ENCODE measurements at regions not wholly inside any gene's neighbourhood (a gene's known extent, or its start where the extent isn't known, plus 50 kb on each side); places are given as distances from the start of the nearest gene placed in this dataset.
"Not testable (repeated sequence)": the region's sequence is repeated elsewhere in the genome, so short reads cannot be mapped to it uniquely, and the experiment has no call there.

DNA sequence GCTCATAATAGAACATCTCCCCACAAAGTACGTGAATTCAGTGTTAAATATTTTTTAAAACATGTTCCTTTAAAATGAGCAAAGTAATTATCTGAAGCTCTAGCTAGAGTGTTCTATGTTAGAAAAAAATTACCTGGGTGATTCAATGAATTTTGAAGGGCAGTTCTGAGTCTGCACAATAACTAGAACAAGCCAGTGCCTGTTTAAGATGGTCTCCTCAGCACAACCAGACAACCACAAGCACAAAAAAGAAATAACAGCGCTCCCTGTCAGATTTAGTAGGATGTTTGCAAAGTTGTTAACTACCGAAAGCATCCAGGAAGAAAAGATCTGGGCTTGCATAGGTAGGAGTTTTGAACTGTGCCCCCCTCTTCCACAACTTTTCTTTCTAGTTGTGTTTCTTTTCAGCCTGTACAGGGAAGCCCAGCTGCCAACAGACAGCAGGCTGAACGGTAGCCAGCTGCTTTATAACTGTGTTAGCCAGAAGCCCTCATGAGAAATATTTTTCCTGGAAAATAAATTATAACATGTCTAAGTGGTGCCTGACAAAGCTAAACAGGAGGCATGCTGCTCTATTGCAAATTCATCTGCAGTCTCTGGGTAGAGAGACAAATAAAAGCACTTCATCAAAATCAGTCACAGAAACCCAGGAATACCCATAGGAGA is 1026.9 kb downstream of the MAT2B start:
- Histone ChIP-seq H3K4me1 (ENCODE audit: control insufficient read depth in 4 of 4, insufficient read depth in 4 of 4, low read length in 3 of 4) (no peaks in the 10 kb centered on the region), H3K4me3 (ENCODE audit: low read depth in 1 of 3, low read length in 3 of 3) (no peak overlapping the region), H3K9me3 (ENCODE audit: control insufficient read depth in 4 of 4, low read length in 3 of 4) (no peaks in the 10 kb centered on the region), H3K27ac (ENCODE audit: low read depth in 1 of 2, low read length in 2 of 2) (no peak overlapping the region), H3K36me3 (ENCODE audit: control insufficient read depth in 4 of 4, insufficient read depth in 3 of 4, low read depth in 1 of 4, low read length in 3 of 4) (no peaks in the 10 kb centered on the region), H3K27me3 (ENCODE audit: control insufficient read depth in 4 of 4, insufficient read depth in 4 of 4, low read length in 3 of 4) (no peaks in the 10 kb centered on the region), H3K9ac (ENCODE audit: low read depth in 1 of 2, low read length in 2 of 2) (no peak overlapping the region)
- TF ChIP-seq, protein P1, sequence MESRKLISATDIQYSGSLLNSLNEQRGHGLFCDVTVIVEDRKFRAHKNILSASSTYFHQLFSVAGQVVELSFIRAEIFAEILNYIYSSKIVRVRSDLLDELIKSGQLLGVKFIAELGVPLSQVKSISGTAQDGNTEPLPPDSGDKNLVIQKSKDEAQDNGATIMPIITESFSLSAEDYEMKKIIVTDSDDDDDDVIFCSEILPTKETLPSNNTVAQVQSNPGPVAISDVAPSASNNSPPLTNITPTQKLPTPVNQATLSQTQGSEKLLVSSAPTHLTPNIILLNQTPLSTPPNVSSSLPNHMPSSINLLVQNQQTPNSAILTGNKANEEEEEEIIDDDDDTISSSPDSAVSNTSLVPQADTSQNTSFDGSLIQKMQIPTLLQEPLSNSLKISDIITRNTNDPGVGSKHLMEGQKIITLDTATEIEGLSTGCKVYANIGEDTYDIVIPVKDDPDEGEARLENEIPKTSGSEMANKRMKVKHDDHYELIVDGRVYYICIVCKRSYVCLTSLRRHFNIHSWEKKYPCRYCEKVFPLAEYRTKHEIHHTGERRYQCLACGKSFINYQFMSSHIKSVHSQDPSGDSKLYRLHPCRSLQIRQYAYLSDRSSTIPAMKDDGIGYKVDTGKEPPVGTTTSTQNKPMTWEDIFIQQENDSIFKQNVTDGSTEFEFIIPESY (IDR thresholded peaks at IDR 0.05): no peak
- no peak for TF ChIP-seq FOXA2 (IDR thresholded peaks at IDR 0.05)
- TF ChIP-seq, protein P2, sequence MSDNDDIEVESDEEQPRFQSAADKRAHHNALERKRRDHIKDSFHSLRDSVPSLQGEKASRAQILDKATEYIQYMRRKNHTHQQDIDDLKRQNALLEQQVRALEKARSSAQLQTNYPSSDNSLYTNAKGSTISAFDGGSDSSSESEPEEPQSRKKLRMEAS (IDR thresholded peaks at IDR 0.05): no peak
- TF ChIP-seq HNF4G (IDR thresholded peaks at IDR 0.05): no peak
- TF ChIP-seq FOXA1 (IDR thresholded peaks at IDR 0.05): no peak
- DNase-seq (ENCODE audit: low spot score): no peak
- 59% methylated on average over 4 of the region's 4 CpGs for WGBS

DNA sequence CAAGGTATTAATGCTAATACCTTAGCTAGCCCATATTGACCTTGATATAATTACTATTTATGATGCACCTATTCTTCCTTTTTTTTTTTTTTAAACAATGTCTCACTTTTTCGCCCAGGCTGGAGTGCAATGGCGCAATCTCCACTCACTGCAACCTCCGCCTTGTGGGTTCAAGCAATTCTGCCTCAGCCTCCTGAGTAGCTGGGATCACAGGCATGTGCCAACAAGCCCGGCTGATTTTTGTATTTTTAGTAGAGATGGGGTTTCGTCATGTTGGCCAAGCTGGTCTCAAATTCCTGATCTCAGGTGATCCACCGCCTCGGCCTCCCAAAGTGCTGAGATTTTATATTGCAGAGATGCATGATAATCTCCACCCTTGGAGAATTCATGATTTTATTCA is 1028.0 kb downstream of the MAT2B start:
- not testable (repeated sequence) for DNase-seq (ENCODE audit: low spot score); H3K9me3 ChIP-seq (ENCODE audit: control insufficient read depth in 4 of 4, low read length in 3 of 4); H3K4me3 ChIP-seq (ENCODE audit: low read depth in 1 of 3, low read length in 3 of 3); H3K4me1 ChIP-seq (ENCODE audit: control insufficient read depth in 4 of 4, insufficient read depth in 4 of 4, low read length in 3 of 4); H3K27me3 ChIP-seq (ENCODE audit: control insufficient read depth in 4 of 4, insufficient read depth in 4 of 4, low read length in 3 of 4); H3K27ac ChIP-seq (ENCODE audit: low read depth in 1 of 2, low read length in 2 of 2); H3K9ac ChIP-seq (ENCODE audit: low read depth in 1 of 2, low read length in 2 of 2); H3K36me3 ChIP-seq (ENCODE audit: control insufficient read depth in 4 of 4, insufficient read depth in 3 of 4, low read depth in 1 of 4, low read length in 3 of 4)
- 82% methylated on average over 7 of the region's 7 CpGs for WGBS

DNA sequence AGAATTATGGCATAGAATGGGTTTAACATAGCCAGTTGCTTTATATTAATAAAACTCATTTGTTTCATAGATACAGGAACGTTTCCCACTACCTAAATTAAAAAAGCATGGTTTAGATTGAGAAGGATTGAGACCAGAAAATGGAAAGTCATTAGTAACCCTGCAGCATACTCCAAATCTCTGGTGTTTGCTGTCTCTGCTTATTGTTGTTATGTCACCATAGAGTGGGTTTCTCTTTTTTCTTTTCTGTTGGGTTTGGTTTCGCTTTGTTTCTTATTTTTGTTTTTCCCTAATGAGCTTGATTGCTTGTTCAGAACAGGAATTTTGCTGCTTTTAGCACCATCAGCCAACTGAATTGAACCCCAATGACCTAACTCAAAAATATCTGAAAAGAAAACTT is 1034.8 kb downstream of the MAT2B start:
- no peaks in the 10 kb centered on the region for H3K9me3 ChIP-seq (ENCODE audit: control insufficient read depth in 4 of 4, low read length in 3 of 4)
- no peak overlapping the region for H3K4me3 ChIP-seq (ENCODE audit: low read depth in 1 of 3, low read length in 3 of 3)
- WGBS: 63% methylated on average over 2 of the region's 2 CpGs
- H3K9ac ChIP-seq (ENCODE audit: low read depth in 1 of 2, low read length in 2 of 2): no peak overlapping the region
- no peak overlapping the region for H3K27ac ChIP-seq (ENCODE audit: low read depth in 1 of 2, low read length in 2 of 2)
- no peaks in the 10 kb centered on the region for H3K36me3 ChIP-seq (ENCODE audit: control insufficient read depth in 4 of 4, insufficient read depth in 3 of 4, low read depth in 1 of 4, low read length in 3 of 4)
- no peak for TF ChIP-seq HNF4G (IDR thresholded peaks at IDR 0.05)
- no peak for TF ChIP-seq YY1 (IDR thresholded peaks at IDR 0.05)
- TF ChIP-seq HNF4A (conservative IDR thresholded peaks at IDR 0.05): no peak
- no peak for TF ChIP-seq TAF1 (conservative IDR thresholded peaks at IDR 0.05)
- TF ChIP-seq, protein P3, sequence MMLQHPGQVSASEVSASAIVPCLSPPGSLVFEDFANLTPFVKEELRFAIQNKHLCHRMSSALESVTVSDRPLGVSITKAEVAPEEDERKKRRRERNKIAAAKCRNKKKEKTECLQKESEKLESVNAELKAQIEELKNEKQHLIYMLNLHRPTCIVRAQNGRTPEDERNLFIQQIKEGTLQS (IDR thresholded peaks at IDR 0.05): no peak
- no peak for TF ChIP-seq RXRA (IDR thresholded peaks at IDR 0.05)
- TF ChIP-seq FOXA1 (IDR thresholded peaks at IDR 0.05): no peak
- no peak for TF ChIP-seq SP1 (IDR thresholded peaks at IDR 0.05)
- TF ChIP-seq, protein P1 (IDR thresholded peaks at IDR 0.05): no peak
- TF ChIP-seq JUND (IDR thresholded peaks at IDR 0.05): no peak
- no peak for DNase-seq (ENCODE audit: low spot score)
- no peaks in the 10 kb centered on the region for H3K4me1 ChIP-seq (ENCODE audit: control insufficient read depth in 4 of 4, insufficient read depth in 4 of 4, low read length in 3 of 4)
- H3K27me3 ChIP-seq (ENCODE audit: control insufficient read depth in 4 of 4, insufficient read depth in 4 of 4, low read length in 3 of 4): no peaks in the 10 kb centered on the region

Data from liver (tissue), 7 donors.